Fibroblast of the conjunctiva (primary cell): ENCODE measurements at regions not wholly inside any gene's neighbourhood (a gene's known extent, or its start where the extent isn't known, plus 50 kb on each side); places are given as distances from the start of the nearest gene placed in this dataset.
A peak's percentile ranks its signal among the peaks of the same experiment; 100 is the strongest.

Experiments used
- DNase-seq: peaks from one replicate; pipeline ENCODE4 v3.0.0-alpha.2; 2010; ENCODE audit warnings: low read depth

DNA sequence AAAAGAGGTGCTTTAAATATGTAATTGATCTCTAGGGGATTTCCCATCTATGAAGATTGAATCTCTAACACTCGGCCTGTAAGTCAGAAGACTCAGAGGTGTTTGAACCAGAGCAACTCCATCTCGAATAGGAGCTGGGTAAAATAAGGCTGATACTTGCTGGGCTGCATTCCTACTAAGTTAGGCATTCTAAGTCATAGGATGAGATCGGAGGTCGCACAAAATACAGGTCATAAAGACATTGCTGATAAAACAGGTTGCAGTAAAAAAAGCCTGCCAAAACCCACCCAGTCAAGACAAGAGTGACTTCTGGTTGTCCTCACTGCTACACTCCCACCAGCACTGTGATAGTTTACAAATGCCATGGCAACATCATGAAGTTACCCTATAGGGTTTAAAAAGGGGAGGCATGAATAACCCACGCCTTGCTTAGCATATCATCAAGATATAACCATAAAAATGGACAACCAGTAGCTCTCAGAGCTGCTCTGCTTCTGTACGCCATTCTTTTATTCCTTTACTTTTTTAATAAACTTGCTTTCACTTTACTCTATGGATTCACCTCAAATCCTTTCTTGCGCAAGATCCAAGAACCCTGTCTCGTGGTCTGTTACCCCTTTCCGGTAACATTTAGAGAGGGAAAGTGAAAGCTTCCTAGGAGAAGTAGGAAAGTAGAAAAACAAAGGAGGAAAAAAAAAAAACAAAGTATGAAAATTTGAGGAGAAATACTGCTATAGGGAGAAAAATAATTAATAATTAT, 129.7 kb upstream of the PHACTR1 start:
- DNase-seq = no peak

DNA sequence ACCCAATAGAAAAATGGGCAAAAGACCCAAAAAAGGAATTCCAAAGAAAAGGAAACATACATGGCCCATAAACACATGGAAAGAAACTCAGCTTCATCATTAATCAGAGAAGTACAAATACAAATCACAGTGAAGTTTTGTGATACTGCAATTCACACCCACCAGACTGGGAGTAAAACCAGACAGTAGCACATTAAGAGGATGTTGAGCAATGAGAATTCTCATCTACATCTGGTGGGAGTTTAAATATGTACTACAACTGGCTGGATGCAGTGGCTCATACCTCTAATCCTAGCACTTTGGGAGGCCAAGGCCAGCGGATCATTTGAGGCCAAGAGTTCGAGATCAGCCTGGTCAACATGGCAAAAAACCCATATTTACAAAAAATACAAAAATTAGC, 125.7 kb upstream of the PHACTR1 start:
- DNase-seq = no peak

- no peak for DNase-seq
Measured at GRCh38 chr6:12592634-12593033, 123.9 kb upstream of the PHACTR1 start.

- no peak for DNase-seq
Measured at GRCh38 chr6:12593771-12594529, 122.6 kb upstream of the PHACTR1 start.

- DNase-seq = no peak
Measured at GRCh38 chr6:12594530-12594893, 122.1 kb upstream of the PHACTR1 start.

- DNase-seq = no peak
Measured at GRCh38 chr6:12595161-12595811, 121.3 kb upstream of the PHACTR1 start.

DNA sequence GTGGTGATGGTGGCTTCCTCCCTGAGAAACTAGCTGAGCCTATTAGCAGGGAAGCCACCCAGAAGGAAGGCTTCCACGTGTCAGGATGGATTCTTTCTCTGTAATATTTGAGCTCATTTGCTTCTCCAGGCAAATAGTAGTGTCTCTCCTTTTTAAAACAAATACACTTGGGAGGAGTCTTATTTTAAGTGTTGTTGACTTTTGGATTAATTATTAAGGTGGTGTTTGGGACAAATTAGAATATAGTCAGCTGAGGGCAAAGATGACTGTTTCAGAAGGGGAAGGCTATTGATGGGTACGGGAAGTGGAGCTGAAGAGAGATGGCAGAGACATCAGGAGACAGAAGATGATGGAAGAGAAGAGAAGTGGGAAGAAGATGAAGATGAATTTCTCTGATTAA, 119.8 kb upstream of the PHACTR1 start:
- no peak for DNase-seq

- no peak for DNase-seq
Measured at GRCh38 chr6:12598919-12599318, 117.6 kb upstream of the PHACTR1 start.

- no peak for DNase-seq
Measured at GRCh38 chr6:12601881-12602280, 114.7 kb upstream of the PHACTR1 start.

- no peak for DNase-seq
Measured at GRCh38 chr6:12602342-12602741, 114.2 kb upstream of the PHACTR1 start.

DNA sequence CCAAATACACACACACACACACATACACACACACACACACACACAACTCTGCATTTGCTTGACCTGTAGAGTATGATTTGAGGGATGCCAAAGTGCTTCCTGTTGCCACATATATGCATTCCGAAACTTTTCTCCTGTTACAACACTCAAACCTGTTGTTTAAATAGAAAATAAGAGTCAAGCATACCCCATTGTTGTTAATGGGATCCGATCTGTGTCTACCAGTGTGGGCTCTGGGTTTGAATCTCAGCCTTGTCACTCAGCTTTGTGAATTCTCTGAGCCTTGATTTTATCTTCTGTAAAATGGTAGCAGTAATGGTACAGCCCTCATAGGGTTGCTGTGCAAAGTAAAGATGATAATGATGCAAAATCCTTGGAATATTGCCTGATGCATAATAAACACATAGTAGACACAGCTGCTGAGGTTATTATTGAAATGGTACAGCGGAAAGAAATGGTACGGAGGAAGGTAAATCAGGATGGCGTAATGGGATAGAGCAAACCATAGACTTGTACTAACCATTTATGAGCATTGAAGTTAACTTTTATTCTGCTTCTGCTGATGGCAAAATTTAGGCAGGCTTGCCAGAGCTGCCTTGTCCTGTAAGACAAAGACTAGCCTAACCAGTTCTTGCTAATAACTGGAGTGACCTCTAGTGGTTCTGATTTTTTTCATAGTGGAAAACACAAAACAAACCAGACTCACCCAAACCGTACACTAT, 113.5 kb upstream of the PHACTR1 start:
- peak; percentile 47 for DNase-seq

DNA sequence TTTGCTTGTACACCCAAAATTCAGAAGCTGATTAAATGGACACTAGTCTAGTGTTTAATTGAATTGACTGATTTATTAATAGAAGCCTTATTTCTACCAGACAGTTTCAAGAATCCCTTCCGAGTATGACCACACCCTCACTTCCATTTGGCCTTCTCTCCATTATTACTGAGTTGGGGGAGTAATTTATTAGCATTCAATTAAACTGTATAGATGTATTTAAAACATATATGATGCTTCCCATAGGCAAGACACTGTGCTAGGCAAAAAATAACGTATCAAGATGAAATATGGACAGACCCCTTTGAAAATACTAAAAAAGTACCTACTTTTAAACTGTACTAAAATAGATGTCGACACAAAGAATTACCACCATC, 112.9 kb upstream of the PHACTR1 start:
- no peak for DNase-seq

- peak; percentile 47 for DNase-seq
Measured at GRCh38 chr6:12605888-12606345, 110.7 kb upstream of the PHACTR1 start.

GRCh38 chr6:12606616-12607015, 110.0 kb upstream of the PHACTR1 start:
- no peak for DNase-seq

DNA sequence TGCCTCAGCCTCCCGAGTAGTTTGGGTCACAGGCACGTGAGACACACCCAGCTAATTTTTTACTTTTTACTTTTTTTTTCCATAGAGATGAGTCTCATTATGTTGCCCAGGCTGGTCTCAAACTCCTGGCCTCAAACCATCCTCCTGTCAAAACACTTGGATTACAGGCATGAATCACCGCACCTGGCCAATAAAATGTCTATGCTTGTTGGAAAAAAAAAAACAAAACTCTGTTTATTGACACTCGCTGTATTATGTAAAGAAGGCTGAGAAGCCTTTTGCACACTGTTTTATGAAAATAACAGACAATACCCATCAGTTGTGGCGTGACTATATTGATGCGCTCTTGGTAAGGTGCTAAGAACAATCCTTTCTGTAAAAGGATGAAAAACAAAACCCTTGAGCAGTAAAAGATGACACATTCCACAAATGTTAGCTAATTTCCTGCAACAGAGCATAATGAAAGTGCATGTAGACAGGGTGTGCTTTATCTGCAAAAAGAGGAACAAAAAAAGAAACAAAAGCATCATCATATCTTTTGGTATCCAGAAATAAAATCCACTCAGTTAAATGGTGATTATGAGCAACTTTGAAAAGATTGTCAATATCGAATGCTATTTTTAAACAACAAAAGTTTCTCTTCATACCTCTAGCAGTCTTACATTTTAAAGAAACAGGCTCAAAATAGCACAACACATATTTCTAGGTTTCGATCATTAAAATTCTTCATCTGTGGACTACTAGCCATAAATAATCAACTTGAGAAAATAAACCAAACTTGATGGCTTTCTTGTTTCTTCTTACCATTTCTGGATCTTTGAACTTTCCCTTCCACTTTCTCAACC, 108.3 kb upstream of the PHACTR1 start:
- no peak for DNase-seq

DNA sequence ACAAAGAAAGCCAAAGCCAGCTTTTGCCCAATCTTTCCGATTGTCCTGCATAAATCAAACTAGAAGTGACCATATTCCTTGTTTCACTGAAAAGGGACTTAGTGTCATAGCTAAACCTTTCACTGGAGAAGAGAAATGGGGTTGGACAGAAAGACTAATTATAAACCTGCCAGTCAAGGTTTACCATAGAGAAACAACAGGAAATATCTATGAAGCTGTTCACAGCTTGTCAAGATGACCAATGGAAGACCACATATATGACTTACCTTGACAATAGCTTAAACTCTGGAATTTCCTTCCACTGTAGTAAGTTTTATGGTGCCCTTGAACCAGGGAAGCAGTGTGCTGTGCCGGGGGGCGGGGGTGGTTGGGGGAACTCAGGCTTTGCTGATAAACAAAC, 107.7 kb upstream of the PHACTR1 start:
- no peak for DNase-seq

GRCh38 chr6:12609751-12610150, 106.8 kb upstream of the PHACTR1 start:
- DNase-seq = no peak

GRCh38 chr6:12610862-12611261, 105.7 kb upstream of the PHACTR1 start:
- DNase-seq = no peak

DNA sequence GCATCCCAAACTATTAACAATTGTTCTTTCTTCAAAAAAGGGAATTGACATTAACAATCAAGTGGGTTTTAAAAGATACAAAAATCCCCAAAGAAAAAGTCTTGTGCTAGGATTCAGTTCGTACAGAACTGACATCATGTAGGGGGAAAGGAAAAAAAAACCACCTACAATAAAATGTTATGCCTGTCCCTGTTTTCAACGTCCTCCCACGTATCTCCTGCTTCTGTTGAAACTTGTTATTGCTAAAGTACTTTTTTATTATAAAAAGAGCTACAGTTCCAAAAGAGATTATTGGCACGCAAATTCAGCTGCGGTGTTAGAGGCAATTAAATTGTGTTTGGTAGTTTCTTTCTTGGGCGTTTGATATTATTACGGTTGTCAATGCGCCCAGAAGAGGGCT, 102.8 kb upstream of the PHACTR1 start:
- DNase-seq = no peak

GRCh38 chr6:12614456-12614855, 102.1 kb upstream of the PHACTR1 start:
- DNase-seq = no peak

- DNase-seq = no peak
Measured at GRCh38 chr6:12618296-12618695, 98.3 kb upstream of the PHACTR1 start.

GRCh38 chr6:12621754-12622153, 94.8 kb upstream of the PHACTR1 start:
- DNase-seq = no peak
